Liver (tissue), 3 donors: ENCODE measurements at regions not wholly inside any gene's neighbourhood (a gene's known extent, or its start where the extent isn't known, plus 50 kb on each side); places are given as distances from the start of the nearest gene placed in this dataset.

ENCODE experiments used
- ATF3 ChIP-seq: IDR thresholded peaks from 2 replicates; pipeline ENCODE4 v1.6.1; 2016; ENCODE audit warnings: antibody characterized with exemption
- CTCF ChIP-seq: fragments of 150-350 bp; IDR thresholded peaks from 2 replicates; pipeline ENCODE4 v1.5.1; 2017; ENCODE audit warnings: improper control_type of control experiment, low read depth, low read length; ENCODE audit not compliant: missing input control
- EGR1 ChIP-seq, 2 donors: IDR thresholded peaks; 2 replicates each; pipeline ENCODE4 v1.6.1; 2016 to 2018; ENCODE audit warnings: antibody characterized with exemption in 2 of 2, low read depth in 2 of 2
- GABPA ChIP-seq, 2 donors: IDR thresholded peaks in 1 of 2; conservative IDR thresholded peaks in 1 of 2; 2 replicates each; pipeline ENCODE4 v1.6.1; 2016; ENCODE audit warnings: antibody characterized with exemption in 2 of 2, mild to moderate bottlenecking in 1 of 2, moderate library complexity in 1 of 2
- RAD21 ChIP-seq, 2 donors: IDR thresholded peaks; 2 replicates each; pipeline ENCODE4 v1.6.1; 2016; ENCODE audit warnings: antibody characterized with exemption in 2 of 2, mild to moderate bottlenecking in 2 of 2
- REST ChIP-seq: IDR thresholded peaks from 2 replicates; pipeline ENCODE4 v1.6.1; 2016; ENCODE audit warnings: antibody characterized with exemption, mild to moderate bottlenecking
- TAF1 ChIP-seq: conservative IDR thresholded peaks from 2 replicates; pipeline ENCODE4 v1.6.1; 2016; ENCODE audit warnings: antibody characterized with exemption, mild to moderate bottlenecking
- YY1 ChIP-seq: IDR thresholded peaks from 2 replicates; pipeline ENCODE4 v1.6.1; 2016; ENCODE audit warnings: antibody characterized with exemption, mild to moderate bottlenecking
- ZBTB33 ChIP-seq: IDR thresholded peaks from 2 replicates; pipeline ENCODE4 v1.6.1; 2016; ENCODE audit warnings: antibody characterized with exemption
- donor health status: healthy.
- donor health status: healthy.

- TF ChIP-seq CTCF: no peak
- no peak for TF ChIP-seq YY1
- TF ChIP-seq TAF1: no peak
- TF ChIP-seq RAD21 (IDR thresholded peaks at IDR 0.05): no peak
- TF ChIP-seq REST: no peak
- no peak for TF ChIP-seq ZBTB33
- no peak for TF ChIP-seq GABPA (IDR thresholded peaks at IDR 0.05 in 1 of 2, conservative IDR thresholded peaks at IDR 0.05 in 1 of 2)
- TF ChIP-seq ATF3: no peak
- TF ChIP-seq EGR1 (IDR thresholded peaks at IDR 0.05; ENCODE audit: low read depth in 2 of 2): no peak
These were observed 1288.6 kb upstream of the CDH2 start for GRCh38 chr18:29465526-29465925.
